OCI-LY1 (cell line): ENCODE measurements at regions not wholly inside any gene's neighbourhood (a gene's known extent, or its start where the extent isn't known, plus 50 kb on each side); places are given as distances from the start of the nearest gene placed in this dataset.

Experiments
- EZH2 ChIP-seq: fragments of 200-600 bp; sonication (generic), shearing (Covaris generic); IDR thresholded peaks from 2 replicates; pipeline ENCODE4 v1.8.0; 2017; ENCODE audit warnings: borderline replicate concordance, mixed run types, mild to moderate bottlenecking, antibody characterized with exemption, low read length, moderate library complexity, mixed read lengths
- TF ChIP-seq, protein P1 (sequence below): fragments of 200-600 bp; sonication (generic), shearing (Covaris generic); IDR thresholded peaks from 2 replicates; pipeline ENCODE4 v1.5.1; 2017; ENCODE audit warnings: mild to moderate bottlenecking, antibody characterized with exemption, low read length, moderate library complexity, mixed read lengths

DNA sequence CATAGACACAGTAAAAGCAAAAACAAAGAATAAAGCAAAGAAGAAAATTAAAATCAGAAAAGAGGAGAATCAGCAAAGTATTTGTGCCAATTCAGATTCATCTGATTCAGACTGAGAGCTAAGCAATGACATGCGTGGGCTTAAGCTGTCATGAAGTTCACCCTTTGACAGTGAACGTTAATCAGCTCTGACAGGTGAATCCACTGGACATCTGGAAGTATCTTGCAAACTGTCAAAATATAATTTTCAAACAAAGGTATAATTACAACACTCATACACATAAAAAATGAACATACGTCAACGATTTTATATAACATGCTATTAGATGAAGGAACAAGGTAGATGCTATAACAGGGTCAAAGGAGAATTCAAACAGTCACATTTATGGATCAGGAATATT, 596.3 kb upstream of the SALL1 start:
- TF ChIP-seq, protein P1, sequence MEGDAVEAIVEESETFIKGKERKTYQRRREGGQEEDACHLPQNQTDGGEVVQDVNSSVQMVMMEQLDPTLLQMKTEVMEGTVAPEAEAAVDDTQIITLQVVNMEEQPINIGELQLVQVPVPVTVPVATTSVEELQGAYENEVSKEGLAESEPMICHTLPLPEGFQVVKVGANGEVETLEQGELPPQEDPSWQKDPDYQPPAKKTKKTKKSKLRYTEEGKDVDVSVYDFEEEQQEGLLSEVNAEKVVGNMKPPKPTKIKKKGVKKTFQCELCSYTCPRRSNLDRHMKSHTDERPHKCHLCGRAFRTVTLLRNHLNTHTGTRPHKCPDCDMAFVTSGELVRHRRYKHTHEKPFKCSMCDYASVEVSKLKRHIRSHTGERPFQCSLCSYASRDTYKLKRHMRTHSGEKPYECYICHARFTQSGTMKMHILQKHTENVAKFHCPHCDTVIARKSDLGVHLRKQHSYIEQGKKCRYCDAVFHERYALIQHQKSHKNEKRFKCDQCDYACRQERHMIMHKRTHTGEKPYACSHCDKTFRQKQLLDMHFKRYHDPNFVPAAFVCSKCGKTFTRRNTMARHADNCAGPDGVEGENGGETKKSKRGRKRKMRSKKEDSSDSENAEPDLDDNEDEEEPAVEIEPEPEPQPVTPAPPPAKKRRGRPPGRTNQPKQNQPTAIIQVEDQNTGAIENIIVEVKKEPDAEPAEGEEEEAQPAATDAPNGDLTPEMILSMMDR = no peak
- TF ChIP-seq EZH2 = no peak
